ENCODE measurements at regions not wholly inside any gene's neighbourhood (a gene's known extent, or its start where the extent isn't known, plus 50 kb on each side); places are given as distances from the start of the nearest gene placed in this dataset.
"Not testable (repeated sequence)": the region's sequence is repeated elsewhere in the genome, so short reads cannot be mapped to it uniquely, and the experiment has no call there.

GRCh38 chr13:33340631-33341030 lies 55.1 kb upstream of the STARD13 start:
- DNase-seq (ENCODE audit: low spot score): no peak

- DNase-seq (ENCODE audit: low spot score): no peak
Observed at GRCh38 chr13:33341861-33342452, 56.4 kb upstream of the STARD13 start.

- DNase-seq (ENCODE audit: low spot score): no peak
Observed at GRCh38 chr13:33345842-33346241, 60.3 kb upstream of the STARD13 start.

- DNase-seq (ENCODE audit: low spot score): peak; percentile 60
Observed at GRCh38 chr13:33347861-33348260, 62.3 kb upstream of the STARD13 start.

GRCh38 chr13:33348366-33348765 lies 62.8 kb upstream of the STARD13 start:
- DNase-seq (ENCODE audit: low spot score): no peak

GRCh38 chr13:33349288-33349985 lies 63.9 kb upstream of the STARD13 start:
- no peak for DNase-seq (ENCODE audit: low spot score)

- DNase-seq (ENCODE audit: low spot score): peak; percentile 31
Observed at GRCh38 chr13:33349986-33350826, 64.7 kb upstream of the STARD13 start.

GRCh38 chr13:33351319-33351718 lies 65.8 kb upstream of the STARD13 start:
- no peak for DNase-seq (ENCODE audit: low spot score)

- DNase-seq (ENCODE audit: low spot score): peak; percentile 42
Observed at GRCh38 chr13:33352041-33352440, 66.5 kb upstream of the STARD13 start.

GRCh38 chr13:33352526-33352925 lies 67.0 kb upstream of the STARD13 start:
- DNase-seq (ENCODE audit: low spot score): no peak

GRCh38 chr13:33353210-33353609 lies 67.7 kb upstream of the STARD13 start:
- no peak for DNase-seq (ENCODE audit: low spot score)

GRCh38 chr13:33353646-33354045 lies 68.1 kb upstream of the STARD13 start:
- no peak for DNase-seq (ENCODE audit: low spot score)

- DNase-seq (ENCODE audit: low spot score): no peak
Observed at GRCh38 chr13:33355201-33355895, 69.8 kb upstream of the STARD13 start.

GRCh38 chr13:33358076-33358475 lies 72.5 kb upstream of the STARD13 start:
- not testable (repeated sequence) for DNase-seq (ENCODE audit: low spot score)

GRCh38 chr13:33362986-33363727 lies 77.6 kb upstream of the STARD13 start:
- no peak for DNase-seq (ENCODE audit: low spot score)

GRCh38 chr13:33364192-33364591 lies 78.6 kb upstream of the STARD13 start:
- no peak for DNase-seq (ENCODE audit: low spot score)

- no peak for DNase-seq (ENCODE audit: low spot score)
Observed at GRCh38 chr13:33366469-33367062, 81.0 kb upstream of the STARD13 start.

GRCh38 chr13:33367171-33367895 lies 81.8 kb upstream of the STARD13 start:
- no peak for DNase-seq (ENCODE audit: low spot score)

GRCh38 chr13:33367926-33368325 lies 82.4 kb upstream of the STARD13 start:
- no peak for DNase-seq (ENCODE audit: low spot score)

- no peak for DNase-seq (ENCODE audit: low spot score)
Observed at GRCh38 chr13:33369073-33369472, 83.5 kb upstream of the STARD13 start.
